Adrenal gland (tissue), 9 donors: ENCODE measurements at regions not wholly inside any gene's neighbourhood (a gene's known extent, or its start where the extent isn't known, plus 50 kb on each side); places are given as distances from the start of the nearest gene placed in this dataset.

Experiments
- DNase-seq, 7 donors: peaks; one replicate each; pipeline ENCODE4 v3.0.0-alpha.2; 2019 to 2020
- H3K27ac ChIP-seq, 5 donors: fragments of 200-600 bp; sonication (generic) in 4 of 5; 1 replicate in 3 of 5; 2 replicates in 2 of 5; pipeline versions ENCODE4 v1.5.1 to v1.8.0; 2016 to 2020; ENCODE audit warnings: mild to moderate bottlenecking in 1 of 5
- H3K27me3 ChIP-seq: fragments of 200-600 bp; 2 replicates; pipeline ENCODE4 v1.8.0; 2021
- H3K36me3 ChIP-seq, 2 donors: fragments of 200-600 bp; replicated peaks in 1 of 2; 1 replicate in 1 of 2; 2 replicates in 1 of 2; pipeline versions ENCODE4 v1.5.1 to v1.8.0; 2018 to 2022
- H3K4me1 ChIP-seq, 2 donors: fragments of 200-600 bp; replicated peaks in 1 of 2; 1 replicate in 1 of 2; 2 replicates in 1 of 2; pipeline versions ENCODE4 v1.5.1 to v1.8.0; 2018 to 2021
- H3K4me3 ChIP-seq, 4 donors: fragments of 200-600 bp; sonication (generic) in 3 of 4; one replicate each; pipeline ENCODE4 v1.5.1; 2016 to 2018
- H3K9me3 ChIP-seq, 3 donors: fragments of 200-600 bp; sonication (generic) in 1 of 3; replicated peaks in 1 of 3; 1 replicate in 2 of 3; 2 replicates in 1 of 3; pipeline versions ENCODE4 v1.5.1 to v1.8.0; 2016 to 2021
- CTCF ChIP-seq, 6 experiments: fragments of 450-650 bp in 4 of 6; fragments of 200-600 bp in 2 of 6; sonication (generic) in 1 of 6; IDR thresholded peaks; 1 replicate in 5 of 6; 2 replicates in 1 of 6; pipeline versions ENCODE4 v1.5.1 to v1.8.0; 2016 to 2021; ENCODE audit warnings: antibody characterized with exemption in 6 of 6, mild to moderate bottlenecking in 2 of 6, moderate library complexity in 1 of 6
- POLR2A ChIP-seq, 2 donors: fragments of 450-650 bp; IDR thresholded peaks; one replicate each; pipeline ENCODE4 v1.6.1; 2017; ENCODE audit warnings: antibody characterized with exemption in 2 of 2, mild to moderate bottlenecking in 2 of 2, moderate library complexity in 1 of 2
- WGBS, 4 donors: extraction: QIAGEN DNeasy Blood & Tissue Kit in 2 of 4; methylation state at CpG; one replicate each; pipeline versions ENCODE4 v1.1.5 to v1.1.7; 2013 to 2017; 5-methylcytosine and 5-hydroxymethylcytosine counted together
- intact Hi-C, 2 donors: fragments of 100-400 bp; cut with DNase I; formaldehyde crosslinking; loops; one replicate each; pipeline versions ENCODE4 v1.14.1 to v1.15.0; 2022 to 2023
- donor health status: healthy with polysubstance abuse.
- donor health status: Bipolar disorder and iron deficiency.
- donor health status: DM: yes; HTN: yes; CAD: no.
- donor health status: DM: no; HTN: no; CAD: no.
- donor health status: DM: no; HTN: no; CAD: no.

GRCh38 chr19:33977756-33978685 lies 181.4 kb downstream of the KCTD15 start:
- Histone ChIP-seq H3K4me1 (no peaks in the 10 kb centered on the region), H3K9me3 (no peaks in the 10 kb centered on the region), H3K4me3 (no peak overlapping the region), H3K27ac (no peak overlapping the region), H3K27me3 (no peaks in the 10 kb centered on the region), H3K36me3 (no peaks in the 10 kb centered on the region)
- no peak for TF ChIP-seq POLR2A (IDR thresholded peaks at IDR 0.05)
- no peak for DNase-seq
- WGBS, 4 donors, result 72 to 77% (median 74%) methylated on average over 4 of the region's 4 CpGs
- intact Hi-C loops, result no loop called here

GRCh38 chr19:33982706-33983105 lies 186.0 kb downstream of the KCTD15 start:
- Histone ChIP-seq H3K4me3 (no peak overlapping the region), H3K9me3 (no peaks in the 10 kb centered on the region), H3K36me3 (no peaks in the 10 kb centered on the region), H3K27me3 (no peaks in the 10 kb centered on the region), H3K4me1 (no peaks in the 10 kb centered on the region), H3K27ac (no peak overlapping the region)
- DNase-seq, result no peak
- intact Hi-C loops, result no loop called here
- TF ChIP-seq POLR2A (IDR thresholded peaks at IDR 0.05), result no peak
- TF ChIP-seq CTCF (IDR thresholded peaks at IDR 0.05), result no peak

GRCh38 chr19:33988601-33989000 lies 183.7 kb upstream of the LSM14A start:
- TF ChIP-seq POLR2A (IDR thresholded peaks at IDR 0.05) (no peak), CTCF (IDR thresholded peaks at IDR 0.05) (no peak)
- DNase-seq, result no peak
- Histone ChIP-seq H3K9me3 (no peaks in the 10 kb centered on the region), H3K36me3 (no peaks in the 10 kb centered on the region), H3K4me1 (no peaks in the 10 kb centered on the region), H3K4me3 (no peak overlapping the region), H3K27me3 (no peaks in the 10 kb centered on the region), H3K27ac (no peak overlapping the region)
- intact Hi-C loops, result no loop called here
- 56 to 63% (median 59%) methylated on average over 3 of the region's 3 CpGs for WGBS, 4 donors

GRCh38 chr19:33997690-33998089 lies 174.6 kb upstream of the LSM14A start:
- H3K27ac ChIP-seq, result no peak overlapping the region
- no peak for DNase-seq
- TF ChIP-seq POLR2A (IDR thresholded peaks at IDR 0.05) (no peak), CTCF (IDR thresholded peaks at IDR 0.05) (peak in 1 of 6 experiments; percentile 23)
- no peaks in the 10 kb centered on the region for H3K27me3 ChIP-seq
- H3K36me3 ChIP-seq, result no peaks in the 10 kb centered on the region
- no peak overlapping the region for H3K4me3 ChIP-seq
- intact Hi-C loops, result loop anchor here in 1 of 2 donors (5.0 kb wide), 1 partner anchor 220 kb away; no protein-coding TSS in a partner anchor
- 47 to 59% (median 55%) methylated on average over 2 of the region's 2 CpGs for WGBS, 4 donors
- no peaks in the 10 kb centered on the region for H3K9me3 ChIP-seq
- H3K4me1 ChIP-seq, result no peaks in the 10 kb centered on the region
